ENCODE measurements at regions not wholly inside any gene's neighbourhood (a gene's known extent, or its start where the extent isn't known, plus 50 kb on each side); places are given as distances from the start of the nearest gene placed in this dataset.

- Mint-ChIP-seq H3K9me3 (peaks cover 23% of the 10 kb centered on the region), H3K4me1 (peaks cover 29% of the 10 kb centered on the region), H3K27ac (no peak overlapping the region), H3K4me3 (no peak overlapping the region), H3K27me3 (ENCODE audit: low read depth, poor library complexity) (peaks cover 52% of the 10 kb centered on the region), H3K36me3 (ENCODE audit: low read depth) (no peaks in the 10 kb centered on the region)
- DNase-seq = no peak
- TF ChIP-seq, protein P1, sequence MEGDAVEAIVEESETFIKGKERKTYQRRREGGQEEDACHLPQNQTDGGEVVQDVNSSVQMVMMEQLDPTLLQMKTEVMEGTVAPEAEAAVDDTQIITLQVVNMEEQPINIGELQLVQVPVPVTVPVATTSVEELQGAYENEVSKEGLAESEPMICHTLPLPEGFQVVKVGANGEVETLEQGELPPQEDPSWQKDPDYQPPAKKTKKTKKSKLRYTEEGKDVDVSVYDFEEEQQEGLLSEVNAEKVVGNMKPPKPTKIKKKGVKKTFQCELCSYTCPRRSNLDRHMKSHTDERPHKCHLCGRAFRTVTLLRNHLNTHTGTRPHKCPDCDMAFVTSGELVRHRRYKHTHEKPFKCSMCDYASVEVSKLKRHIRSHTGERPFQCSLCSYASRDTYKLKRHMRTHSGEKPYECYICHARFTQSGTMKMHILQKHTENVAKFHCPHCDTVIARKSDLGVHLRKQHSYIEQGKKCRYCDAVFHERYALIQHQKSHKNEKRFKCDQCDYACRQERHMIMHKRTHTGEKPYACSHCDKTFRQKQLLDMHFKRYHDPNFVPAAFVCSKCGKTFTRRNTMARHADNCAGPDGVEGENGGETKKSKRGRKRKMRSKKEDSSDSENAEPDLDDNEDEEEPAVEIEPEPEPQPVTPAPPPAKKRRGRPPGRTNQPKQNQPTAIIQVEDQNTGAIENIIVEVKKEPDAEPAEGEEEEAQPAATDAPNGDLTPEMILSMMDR (IDR thresholded peaks at IDR 0.05) = no peak
Observed at GRCh38 chr6:108785653-108786052, 62.6 kb upstream of the ARMC2 start.

DNA sequence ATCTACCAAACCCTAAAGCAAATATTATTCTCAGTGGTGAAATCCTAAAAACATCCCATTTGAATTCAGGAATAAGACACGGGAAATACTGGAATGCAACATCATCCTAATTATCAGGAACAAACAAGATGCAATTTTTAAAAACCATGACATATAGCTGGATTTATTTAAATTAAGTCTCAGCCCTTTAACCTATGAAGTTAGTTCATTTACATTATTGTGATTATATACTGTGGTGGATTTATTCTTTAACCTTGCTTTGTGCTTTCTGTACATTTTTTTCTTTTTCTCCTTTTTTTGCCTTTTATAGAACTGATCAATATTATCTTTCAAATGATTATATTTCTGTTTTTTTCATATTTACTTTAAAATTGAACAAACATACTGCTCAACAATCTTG is 59.8 kb upstream of the ARMC2 start:
- no peaks in the 10 kb centered on the region for H3K36me3 Mint-ChIP-seq (ENCODE audit: low read depth)
- no peak for DNase-seq
- peaks cover 27% of the 10 kb centered on the region for H3K27me3 Mint-ChIP-seq (ENCODE audit: low read depth, poor library complexity)
- no peak overlapping the region for H3K27ac Mint-ChIP-seq
- H3K4me1 Mint-ChIP-seq = peaks cover 15% of the 10 kb centered on the region
- no peak overlapping the region for H3K4me3 Mint-ChIP-seq
- H3K9me3 Mint-ChIP-seq = peaks cover 23% of the 10 kb centered on the region
- TF ChIP-seq, protein P1 (IDR thresholded peaks at IDR 0.05) = no peak

DNA sequence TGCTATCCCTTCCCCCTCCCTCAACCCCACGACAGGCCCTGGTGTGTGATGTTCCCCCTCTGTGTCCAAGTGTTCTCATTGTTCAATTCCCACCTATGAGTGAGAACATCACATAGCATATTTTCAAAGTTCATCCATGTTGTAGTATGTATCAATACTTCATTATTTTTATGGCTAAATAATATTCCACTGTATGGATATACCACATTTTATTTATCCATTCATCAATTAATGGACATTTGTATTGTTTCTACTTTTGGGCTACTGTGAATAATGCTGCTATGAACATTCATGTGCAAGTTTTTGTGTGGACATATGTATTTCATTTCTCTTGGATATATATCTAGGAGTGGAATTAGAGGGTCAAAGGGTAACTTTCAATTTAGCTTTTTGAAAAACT is 58.7 kb upstream of the ARMC2 start:
- H3K36me3 Mint-ChIP-seq (ENCODE audit: low read depth) = no peaks in the 10 kb centered on the region
- H3K27me3 Mint-ChIP-seq (ENCODE audit: low read depth, poor library complexity) = peaks cover 22% of the 10 kb centered on the region
- TF ChIP-seq, protein P1 (IDR thresholded peaks at IDR 0.05) = no peak
- H3K4me3 Mint-ChIP-seq = no peak overlapping the region
- peaks cover 15% of the 10 kb centered on the region for H3K4me1 Mint-ChIP-seq
- H3K27ac Mint-ChIP-seq = no peak overlapping the region
- H3K9me3 Mint-ChIP-seq = peaks cover 23% of the 10 kb centered on the region
- DNase-seq = no peak

- Mint-ChIP-seq H3K9me3 (peaks cover 23% of the 10 kb centered on the region), H3K27ac (no peak overlapping the region), H3K4me1 (peaks cover 1% of the 10 kb centered on the region), H3K36me3 (ENCODE audit: low read depth) (no peaks in the 10 kb centered on the region), H3K27me3 (ENCODE audit: low read depth, poor library complexity) (peaks cover 18% of the 10 kb centered on the region), H3K4me3 (no peak overlapping the region)
- TF ChIP-seq, protein P1 (IDR thresholded peaks at IDR 0.05) = no peak
- no peak for DNase-seq
Observed at GRCh38 chr6:108791700-108792099, 56.5 kb upstream of the ARMC2 start.

DNA sequence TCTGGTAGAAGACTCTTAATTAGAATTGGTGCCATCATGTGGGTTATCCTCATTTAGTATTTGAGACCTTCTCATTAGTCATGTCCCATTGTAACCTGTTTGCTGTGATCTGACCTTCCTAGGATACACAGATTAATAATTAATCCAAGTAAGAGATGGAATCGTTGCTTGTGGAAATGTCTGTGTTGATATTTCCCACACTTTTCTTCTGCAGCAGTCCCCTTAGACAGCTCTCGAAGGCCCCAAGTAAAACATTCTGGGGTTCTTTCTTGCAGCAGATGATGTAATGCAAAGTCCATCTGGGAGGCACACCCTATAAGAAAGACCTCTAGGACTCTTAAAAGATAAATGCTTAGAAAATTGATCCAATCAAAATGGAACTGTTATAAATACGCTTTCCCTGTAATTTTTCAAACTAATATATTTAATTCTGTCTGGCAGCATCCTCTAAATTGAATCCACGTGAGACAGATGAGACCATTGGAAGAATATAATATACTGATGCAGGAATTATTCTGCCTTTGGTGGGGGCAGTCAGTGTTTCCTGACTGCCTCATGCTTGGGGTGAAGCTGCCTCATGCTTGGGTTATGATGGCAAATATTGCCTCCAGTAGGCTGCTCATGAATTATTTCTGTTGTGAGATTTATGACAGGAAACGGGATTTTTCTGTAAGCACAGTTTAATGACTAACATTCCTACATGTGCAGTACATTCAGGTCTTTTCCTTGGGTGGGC is 54.5 kb upstream of the ARMC2 start:
- no peaks in the 10 kb centered on the region for H3K36me3 Mint-ChIP-seq (ENCODE audit: low read depth)
- H3K4me1 Mint-ChIP-seq = peaks cover 11% of the 10 kb centered on the region
- H3K27me3 Mint-ChIP-seq (ENCODE audit: low read depth, poor library complexity) = peaks cover 25% of the 10 kb centered on the region
- DNase-seq = no peak
- no peak overlapping the region for H3K4me3 Mint-ChIP-seq
- H3K27ac Mint-ChIP-seq = no peak overlapping the region
- peaks cover 14% of the 10 kb centered on the region for H3K9me3 Mint-ChIP-seq
- TF ChIP-seq, protein P1 (IDR thresholded peaks at IDR 0.05) = no peak

DNA sequence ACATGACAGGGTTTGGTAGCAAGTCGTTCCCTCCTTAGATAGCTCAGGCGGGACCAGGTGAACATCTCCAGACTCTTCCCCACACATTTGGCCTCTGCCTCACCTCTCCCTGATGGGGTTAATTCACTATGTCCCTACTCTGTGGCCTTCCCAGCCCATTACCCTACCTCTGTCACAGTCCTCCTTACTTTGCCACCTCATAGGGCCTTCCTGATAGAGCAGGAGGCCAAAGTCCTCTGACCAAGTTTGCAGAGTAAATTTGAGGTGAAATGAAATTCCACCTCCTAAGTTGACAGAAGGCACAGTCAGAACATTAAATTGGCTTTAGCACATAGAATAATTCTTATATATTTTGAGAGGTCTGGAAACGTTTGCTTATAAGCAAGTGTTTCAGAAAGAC is 53.1 kb upstream of the ARMC2 start:
- Mint-ChIP-seq H3K4me3 (no peak overlapping the region), H3K36me3 (ENCODE audit: low read depth) (no peaks in the 10 kb centered on the region), H3K9me3 (no peaks in the 10 kb centered on the region), H3K4me1 (peaks cover 25% of the 10 kb centered on the region), H3K27me3 (ENCODE audit: low read depth, poor library complexity) (peaks cover 27% of the 10 kb centered on the region), H3K27ac (no peak overlapping the region)
- DNase-seq = no peak
- TF ChIP-seq, protein P1 (IDR thresholded peaks at IDR 0.05) = no peak
